ENCODE measurements at regions not wholly inside any gene's neighbourhood (a gene's known extent, or its start where the extent isn't known, plus 50 kb on each side); places are given as distances from the start of the nearest gene placed in this dataset.

DNA sequence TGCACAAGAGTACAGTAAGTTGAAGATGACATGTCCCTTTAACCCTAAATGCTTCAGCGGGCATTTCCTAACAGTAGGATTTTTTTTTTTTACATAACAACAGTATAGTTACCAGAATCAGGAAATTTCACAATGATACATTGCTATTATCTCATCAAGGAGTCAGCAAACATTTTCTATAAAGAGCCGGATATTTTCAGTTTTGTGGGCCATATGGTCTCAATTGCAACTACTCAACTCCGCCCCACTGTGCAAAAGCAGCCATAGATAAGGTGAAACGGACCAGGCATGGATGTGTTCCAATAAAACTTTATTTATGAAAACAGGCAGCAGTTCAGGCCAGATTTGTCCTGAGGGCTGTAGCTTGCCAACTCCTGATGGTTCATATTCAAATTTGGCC is 130.6 kb downstream of the SMAD6 start:
- DNase-seq = no peak
- Histone ChIP-seq H2BK120ac (ENCODE audit: low read depth, low read length) (no peak overlapping the region), H3K27ac (ENCODE audit: low read depth, low read length) (no peak overlapping the region), H3K79me2 (ENCODE audit: control insufficient read depth, insufficient read depth, low read length) (no peaks in the 10 kb centered on the region), H3K79me1 (ENCODE audit: low read length) (no peaks in the 10 kb centered on the region), H3K27me3 (ENCODE audit: insufficient read depth, low read length, poor library complexity) (no peaks in the 10 kb centered on the region), H4K5ac (ENCODE audit: low read length) (no peak overlapping the region), H2AK5ac (ENCODE audit: low read length) (no peak overlapping the region), H2BK15ac (replicated peaks; ENCODE audit: low read depth) (no peak overlapping the region), H4K8ac (ENCODE audit: low read depth, low read length) (no peak overlapping the region), H3K4me1 (ENCODE audit: control insufficient read depth, low read depth, low read length) (peaks cover 13% of the 10 kb centered on the region), H3K56ac (ENCODE audit: low read length) (no peak overlapping the region), H3K9ac (ENCODE audit: low read length) (no peak overlapping the region), H2BK5ac (ENCODE audit: low read length) (no peak overlapping the region), H3K36me3 (ENCODE audit: control insufficient read depth, insufficient read depth, low read length) (no peaks in the 10 kb centered on the region), H3K18ac (ENCODE audit: low read length) (no peak overlapping the region), H3K23ac (ENCODE audit: low read length) (no peak overlapping the region), H3K4ac (ENCODE audit: low read depth, low read length) (no peak overlapping the region), H3K4me2 (ENCODE audit: low read length) (no peak overlapping the region), H3K4me3 (ENCODE audit: low read length) (no peak overlapping the region)
- no CpG with 5 or more reads among the region's 4 CpGs for WGBS (ENCODE audit: extremely low coverage, insufficient coverage, low lambda C conversion rate)

DNA sequence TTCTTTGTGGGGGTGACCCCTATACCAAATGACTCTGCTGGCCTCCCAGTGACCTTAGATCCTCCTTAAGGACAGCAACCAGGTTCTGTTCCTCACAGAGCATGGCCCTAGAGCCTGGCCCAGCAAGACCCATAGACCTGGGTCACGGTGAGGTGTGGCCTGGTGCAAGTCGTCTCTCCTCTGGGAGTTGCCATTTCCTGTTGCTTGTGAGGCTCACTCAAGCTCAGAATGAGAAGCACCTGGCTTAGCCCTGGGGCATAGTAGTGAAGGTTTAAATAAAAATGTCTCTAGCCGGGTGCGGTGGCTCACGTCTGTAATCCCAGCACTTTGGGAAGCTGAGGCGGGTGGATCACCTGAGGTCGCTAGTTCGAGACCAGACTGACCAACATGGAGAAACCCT is 131.3 kb downstream of the SMAD6 start:
- peak; percentile 47 for DNase-seq
- H3K23ac ChIP-seq (ENCODE audit: low read length) = no peak overlapping the region

DNA sequence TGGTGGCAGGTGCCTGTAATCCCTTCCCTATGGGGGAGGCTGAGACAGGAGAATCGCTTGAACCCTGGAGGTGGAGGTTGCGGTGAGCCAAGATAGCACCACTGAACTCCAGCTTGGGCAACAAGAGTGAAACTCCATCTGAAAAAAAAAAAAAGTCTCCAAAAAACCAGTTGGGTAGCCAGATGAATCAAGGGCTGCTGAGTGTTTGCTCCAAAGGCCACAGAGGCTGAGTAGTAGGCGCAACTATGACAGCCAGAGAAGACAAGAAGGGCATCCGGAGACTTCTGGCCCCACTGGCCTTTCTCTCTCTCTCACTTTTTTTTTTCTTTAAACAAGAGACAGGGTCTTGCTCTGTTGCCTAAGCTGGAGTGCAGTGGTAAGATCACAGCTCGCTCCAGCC is 131.8 kb downstream of the SMAD6 start:
- Histone ChIP-seq H3K36me3 (ENCODE audit: control insufficient read depth, insufficient read depth, low read length) (no peaks in the 10 kb centered on the region), H3K27ac (ENCODE audit: low read depth, low read length) (no peak overlapping the region), H3K4me2 (ENCODE audit: low read length) (no peak overlapping the region), H3K4me1 (ENCODE audit: control insufficient read depth, low read depth, low read length) (peaks cover 15% of the 10 kb centered on the region), H3K4ac (ENCODE audit: low read depth, low read length) (peak overlapping the region; percentile 22), H2BK120ac (ENCODE audit: low read depth, low read length) (no peak overlapping the region), H4K8ac (ENCODE audit: low read depth, low read length) (no peak overlapping the region), H3K9ac (ENCODE audit: low read length) (no peak overlapping the region), H4K5ac (ENCODE audit: low read length) (no peak overlapping the region), H3K23ac (ENCODE audit: low read length) (no peak overlapping the region), H3K56ac (ENCODE audit: low read length) (no peak overlapping the region), H3K79me2 (ENCODE audit: control insufficient read depth, insufficient read depth, low read length) (no peaks in the 10 kb centered on the region), H3K79me1 (ENCODE audit: low read length) (no peaks in the 10 kb centered on the region), H2AK5ac (ENCODE audit: low read length) (no peak overlapping the region), H2BK5ac (ENCODE audit: low read length) (no peak overlapping the region), H2BK15ac (replicated peaks; ENCODE audit: low read depth) (no peak overlapping the region), H3K18ac (ENCODE audit: low read length) (no peak overlapping the region), H3K27me3 (ENCODE audit: insufficient read depth, low read length, poor library complexity) (no peaks in the 10 kb centered on the region), H3K4me3 (ENCODE audit: low read length) (no peak overlapping the region)
- DNase-seq = no peak
- no CpG with 5 or more reads among the region's 5 CpGs for WGBS (ENCODE audit: extremely low coverage, insufficient coverage, low lambda C conversion rate)

More for the DNA sequence above, 131.3 kb downstream of the SMAD6 start:
- no peak overlapping the region for H3K56ac ChIP-seq (ENCODE audit: low read length)
- no CpG with 5 or more reads among the region's 8 CpGs for WGBS (ENCODE audit: extremely low coverage, insufficient coverage, low lambda C conversion rate)
- H3K79me1 ChIP-seq (ENCODE audit: low read length) = no peaks in the 10 kb centered on the region
- no peaks in the 10 kb centered on the region for H3K27me3 ChIP-seq (ENCODE audit: insufficient read depth, low read length, poor library complexity)
- H3K4me2 ChIP-seq (ENCODE audit: low read length) = no peak overlapping the region
- H3K27ac ChIP-seq (ENCODE audit: low read depth, low read length) = no peak overlapping the region
- no peak overlapping the region for H3K4ac ChIP-seq (ENCODE audit: low read depth, low read length)
- H3K9ac ChIP-seq (ENCODE audit: low read length) = no peak overlapping the region
- H3K36me3 ChIP-seq (ENCODE audit: control insufficient read depth, insufficient read depth, low read length) = no peaks in the 10 kb centered on the region
- H2AK5ac ChIP-seq (ENCODE audit: low read length) = no peak overlapping the region
- no peak overlapping the region for H4K5ac ChIP-seq (ENCODE audit: low read length)
- no peaks in the 10 kb centered on the region for H3K79me2 ChIP-seq (ENCODE audit: control insufficient read depth, insufficient read depth, low read length)
- H4K8ac ChIP-seq (ENCODE audit: low read depth, low read length) = no peak overlapping the region
- H3K4me3 ChIP-seq (ENCODE audit: low read length) = no peak overlapping the region
- H2BK5ac ChIP-seq (ENCODE audit: low read length) = no peak overlapping the region
- H3K18ac ChIP-seq (ENCODE audit: low read length) = no peak overlapping the region
- H2BK120ac ChIP-seq (ENCODE audit: low read depth, low read length) = no peak overlapping the region
- H2BK15ac ChIP-seq (replicated peaks; ENCODE audit: low read depth) = no peak overlapping the region
- peaks cover 14% of the 10 kb centered on the region for H3K4me1 ChIP-seq (ENCODE audit: control insufficient read depth, low read depth, low read length)

GRCh38 chr15:66834881-66835878 is 133.1 kb downstream of the SMAD6 start:
- no peak overlapping the region for H4K8ac ChIP-seq (ENCODE audit: low read depth, low read length)
- no peak overlapping the region for H3K9ac ChIP-seq (ENCODE audit: low read length)
- H3K27ac ChIP-seq (ENCODE audit: low read depth, low read length) = peak overlapping the region; percentile 36
- peak overlapping the region; percentile 77 for H2AK5ac ChIP-seq (ENCODE audit: low read length)
- H3K36me3 ChIP-seq (ENCODE audit: control insufficient read depth, insufficient read depth, low read length) = no peaks in the 10 kb centered on the region
- DNase-seq = peak; percentile 96
- H2BK120ac ChIP-seq (ENCODE audit: low read depth, low read length) = peak overlapping the region; percentile 3
- no peak overlapping the region for H3K4me3 ChIP-seq (ENCODE audit: low read length)
- H3K4me2 ChIP-seq (ENCODE audit: low read length) = no peak overlapping the region
- H2BK5ac ChIP-seq (ENCODE audit: low read length) = peak overlapping the region; percentile 24
- peak overlapping the region; percentile 20 for H3K18ac ChIP-seq (ENCODE audit: low read length)
- H3K27me3 ChIP-seq (ENCODE audit: insufficient read depth, low read length, poor library complexity) = no peaks in the 10 kb centered on the region
- H4K5ac ChIP-seq (ENCODE audit: low read length) = no peak overlapping the region
- peaks cover 15% of the 10 kb centered on the region for H3K4me1 ChIP-seq (ENCODE audit: control insufficient read depth, low read depth, low read length)
- peak overlapping the region; percentile 62 for H3K56ac ChIP-seq (ENCODE audit: low read length)
- H3K79me2 ChIP-seq (ENCODE audit: control insufficient read depth, insufficient read depth, low read length) = no peaks in the 10 kb centered on the region
- no peak overlapping the region for H2BK15ac ChIP-seq (replicated peaks; ENCODE audit: low read depth)
- no peak overlapping the region for H3K23ac ChIP-seq (ENCODE audit: low read length)
- H3K79me1 ChIP-seq (ENCODE audit: low read length) = no peaks in the 10 kb centered on the region
- peak overlapping the region; percentile 60 for H3K4ac ChIP-seq (ENCODE audit: low read depth, low read length)
- WGBS (ENCODE audit: extremely low coverage, insufficient coverage, low lambda C conversion rate) = no CpG with 5 or more reads among the region's 11 CpGs

GRCh38 chr15:66836231-66837030 is 134.4 kb downstream of the SMAD6 start:
- Histone ChIP-seq H2AK5ac (ENCODE audit: low read length) (no peak overlapping the region), H4K8ac (ENCODE audit: low read depth, low read length) (no peak overlapping the region), H3K23ac (ENCODE audit: low read length) (no peak overlapping the region), H3K27ac (ENCODE audit: low read depth, low read length) (no peak overlapping the region), H3K56ac (ENCODE audit: low read length) (no peak overlapping the region), H3K4me3 (ENCODE audit: low read length) (no peak overlapping the region), H3K79me2 (ENCODE audit: control insufficient read depth, insufficient read depth, low read length) (no peaks in the 10 kb centered on the region), H2BK15ac (replicated peaks; ENCODE audit: low read depth) (no peak overlapping the region), H3K79me1 (ENCODE audit: low read length) (no peaks in the 10 kb centered on the region), H3K4me2 (ENCODE audit: low read length) (no peak overlapping the region), H2BK5ac (ENCODE audit: low read length) (no peak overlapping the region), H3K27me3 (ENCODE audit: insufficient read depth, low read length, poor library complexity) (no peaks in the 10 kb centered on the region), H3K9ac (ENCODE audit: low read length) (no peak overlapping the region), H3K36me3 (ENCODE audit: control insufficient read depth, insufficient read depth, low read length) (no peaks in the 10 kb centered on the region), H3K4me1 (ENCODE audit: control insufficient read depth, low read depth, low read length) (peaks cover 12% of the 10 kb centered on the region), H4K5ac (ENCODE audit: low read length) (no peak overlapping the region), H3K4ac (ENCODE audit: low read depth, low read length) (no peak overlapping the region), H2BK120ac (ENCODE audit: low read depth, low read length) (no peak overlapping the region), H3K18ac (ENCODE audit: low read length) (no peak overlapping the region)
- no CpG with 5 or more reads among the region's 9 CpGs for WGBS (ENCODE audit: extremely low coverage, insufficient coverage, low lambda C conversion rate)
- no peak for DNase-seq
